AG10803 (cell line): ENCODE measurements at regions not wholly inside any gene's neighbourhood (a gene's known extent, or its start where the extent isn't known, plus 50 kb on each side); places are given as distances from the start of the nearest gene placed in this dataset.

ENCODE experiments used
- DNase-seq: peaks from one replicate; pipeline ENCODE4 v3.0.0; 2010; ENCODE audit warnings: low read depth
- H3K4me3 ChIP-seq: 2 replicates; pipeline ENCODE4 v1.5.1; 2011; ENCODE audit warnings: mild to moderate bottlenecking, low read length, control low read depth
- CTCF ChIP-seq: conservative IDR thresholded peaks from 2 replicates; pipeline ENCODE4 v1.5.1; 2011; ENCODE audit warnings: mild to moderate bottlenecking, low read length, control low read depth, inconsistent platforms

- TF ChIP-seq CTCF = no peak
- no peak for DNase-seq
- H3K4me3 ChIP-seq = no peak overlapping the region
Observed at GRCh38 chr2:187865025-187865424, 310.8 kb upstream of the TFPI start.

- no peak for TF ChIP-seq CTCF
- no peak overlapping the region for H3K4me3 ChIP-seq
- DNase-seq = no peak
Observed at GRCh38 chr2:187867165-187867564, 312.9 kb upstream of the TFPI start.

GRCh38 chr2:187869195-187869594, 315.0 kb upstream of the TFPI start:
- no peak for DNase-seq
- no peak overlapping the region for H3K4me3 ChIP-seq
- no peak for TF ChIP-seq CTCF

GRCh38 chr2:187871506-187871905, 317.3 kb upstream of the TFPI start:
- H3K4me3 ChIP-seq = no peak overlapping the region
- no peak for TF ChIP-seq CTCF
- no peak for DNase-seq

- no peak for TF ChIP-seq CTCF
- DNase-seq = no peak
Observed at GRCh38 chr2:187873132-187873531, 318.9 kb upstream of the TFPI start.

GRCh38 chr2:187874786-187875185, 320.6 kb upstream of the TFPI start:
- no peak overlapping the region for H3K4me3 ChIP-seq
- TF ChIP-seq CTCF = no peak
- no peak for DNase-seq

More at GRCh38 chr2:187873132-187873531, 318.9 kb upstream of the TFPI start:
- no peak overlapping the region for H3K4me3 ChIP-seq

- DNase-seq = no peak
- no peak for TF ChIP-seq CTCF
- no peak overlapping the region for H3K4me3 ChIP-seq
Observed at GRCh38 chr2:187875261-187876141, 321.3 kb upstream of the TFPI start.
